ENCODE measurements at regions not wholly inside any gene's neighbourhood (a gene's known extent, or its start where the extent isn't known, plus 50 kb on each side); places are given as distances from the start of the nearest gene placed in this dataset.

DNA sequence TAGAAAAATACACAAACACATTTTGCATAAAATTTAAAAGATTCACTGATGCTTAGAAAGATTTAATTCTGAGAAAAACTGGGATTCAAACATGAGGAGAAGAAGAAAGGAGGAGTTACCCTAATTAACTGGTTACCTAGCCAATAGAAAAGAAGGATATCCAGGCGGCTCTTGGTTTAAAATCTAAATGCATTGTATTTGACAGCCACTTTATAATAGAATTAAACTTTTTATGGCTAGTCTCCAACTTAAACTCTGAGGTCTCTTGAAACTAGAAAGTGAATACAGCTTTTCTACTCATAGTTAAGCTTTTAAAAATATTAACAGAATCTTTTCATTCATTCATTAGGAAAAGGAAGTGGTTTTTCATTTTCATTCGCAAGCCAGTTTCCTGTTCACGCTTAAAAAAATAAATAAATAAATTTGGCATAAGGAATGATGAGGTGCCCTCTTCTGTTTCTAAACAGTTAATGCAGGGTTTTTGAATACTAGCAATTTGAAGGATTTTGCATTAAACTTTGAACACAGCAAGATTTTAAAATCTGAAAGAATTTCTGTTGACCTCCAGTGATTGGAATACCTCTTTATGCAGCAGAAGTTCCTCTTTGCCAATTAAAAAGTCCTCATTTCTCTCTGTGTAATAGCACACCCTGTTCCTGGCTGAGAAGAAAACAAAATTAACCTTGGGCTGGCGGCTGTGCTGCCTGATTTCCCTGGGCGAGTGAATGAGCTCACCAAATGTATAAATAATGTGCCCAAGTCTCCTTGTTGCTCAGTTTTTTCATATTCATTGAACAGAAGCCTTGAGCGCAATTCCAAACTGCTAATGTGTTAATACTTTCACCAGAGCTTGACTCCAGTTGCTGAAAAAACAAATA is 105.1 kb downstream of the ZMAT3 start:
- TF ChIP-seq, protein P1, sequence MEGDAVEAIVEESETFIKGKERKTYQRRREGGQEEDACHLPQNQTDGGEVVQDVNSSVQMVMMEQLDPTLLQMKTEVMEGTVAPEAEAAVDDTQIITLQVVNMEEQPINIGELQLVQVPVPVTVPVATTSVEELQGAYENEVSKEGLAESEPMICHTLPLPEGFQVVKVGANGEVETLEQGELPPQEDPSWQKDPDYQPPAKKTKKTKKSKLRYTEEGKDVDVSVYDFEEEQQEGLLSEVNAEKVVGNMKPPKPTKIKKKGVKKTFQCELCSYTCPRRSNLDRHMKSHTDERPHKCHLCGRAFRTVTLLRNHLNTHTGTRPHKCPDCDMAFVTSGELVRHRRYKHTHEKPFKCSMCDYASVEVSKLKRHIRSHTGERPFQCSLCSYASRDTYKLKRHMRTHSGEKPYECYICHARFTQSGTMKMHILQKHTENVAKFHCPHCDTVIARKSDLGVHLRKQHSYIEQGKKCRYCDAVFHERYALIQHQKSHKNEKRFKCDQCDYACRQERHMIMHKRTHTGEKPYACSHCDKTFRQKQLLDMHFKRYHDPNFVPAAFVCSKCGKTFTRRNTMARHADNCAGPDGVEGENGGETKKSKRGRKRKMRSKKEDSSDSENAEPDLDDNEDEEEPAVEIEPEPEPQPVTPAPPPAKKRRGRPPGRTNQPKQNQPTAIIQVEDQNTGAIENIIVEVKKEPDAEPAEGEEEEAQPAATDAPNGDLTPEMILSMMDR (IDR thresholded peaks at IDR 0.05; ENCODE audit: poor library complexity, severe bottlenecking): peak; percentile 81
- TF ChIP-seq, protein P2, sequence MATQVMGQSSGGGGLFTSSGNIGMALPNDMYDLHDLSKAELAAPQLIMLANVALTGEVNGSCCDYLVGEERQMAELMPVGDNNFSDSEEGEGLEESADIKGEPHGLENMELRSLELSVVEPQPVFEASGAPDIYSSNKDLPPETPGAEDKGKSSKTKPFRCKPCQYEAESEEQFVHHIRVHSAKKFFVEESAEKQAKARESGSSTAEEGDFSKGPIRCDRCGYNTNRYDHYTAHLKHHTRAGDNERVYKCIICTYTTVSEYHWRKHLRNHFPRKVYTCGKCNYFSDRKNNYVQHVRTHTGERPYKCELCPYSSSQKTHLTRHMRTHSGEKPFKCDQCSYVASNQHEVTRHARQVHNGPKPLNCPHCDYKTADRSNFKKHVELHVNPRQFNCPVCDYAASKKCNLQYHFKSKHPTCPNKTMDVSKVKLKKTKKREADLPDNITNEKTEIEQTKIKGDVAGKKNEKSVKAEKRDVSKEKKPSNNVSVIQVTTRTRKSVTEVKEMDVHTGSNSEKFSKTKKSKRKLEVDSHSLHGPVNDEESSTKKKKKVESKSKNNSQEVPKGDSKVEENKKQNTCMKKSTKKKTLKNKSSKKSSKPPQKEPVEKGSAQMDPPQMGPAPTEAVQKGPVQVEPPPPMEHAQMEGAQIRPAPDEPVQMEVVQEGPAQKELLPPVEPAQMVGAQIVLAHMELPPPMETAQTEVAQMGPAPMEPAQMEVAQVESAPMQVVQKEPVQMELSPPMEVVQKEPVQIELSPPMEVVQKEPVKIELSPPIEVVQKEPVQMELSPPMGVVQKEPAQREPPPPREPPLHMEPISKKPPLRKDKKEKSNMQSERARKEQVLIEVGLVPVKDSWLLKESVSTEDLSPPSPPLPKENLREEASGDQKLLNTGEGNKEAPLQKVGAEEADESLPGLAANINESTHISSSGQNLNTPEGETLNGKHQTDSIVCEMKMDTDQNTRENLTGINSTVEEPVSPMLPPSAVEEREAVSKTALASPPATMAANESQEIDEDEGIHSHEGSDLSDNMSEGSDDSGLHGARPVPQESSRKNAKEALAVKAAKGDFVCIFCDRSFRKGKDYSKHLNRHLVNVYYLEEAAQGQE (IDR thresholded peaks at IDR 0.05; ENCODE audit: borderline replicate concordance): no peak
- no peak for TF ChIP-seq TAF1 (IDR thresholded peaks at IDR 0.05; ENCODE audit: low read depth)

Measured in neural cell (in vitro differentiated cells).